GM18873 (cell line): ENCODE measurements at regions not wholly inside any gene's neighbourhood (a gene's known extent, or its start where the extent isn't known, plus 50 kb on each side); places are given as distances from the start of the nearest gene placed in this dataset.
"Not testable (repeated sequence)": the region's sequence is repeated elsewhere in the genome, so short reads cannot be mapped to it uniquely, and the experiment has no call there.

Experiments used
- ATAC-seq: cut with Tn5 transposase; IDR thresholded peaks from one replicate; pipeline ENCODE4 v1.9.1; 2021; ENCODE audit warnings: mild to moderate bottlenecking, moderate library complexity, moderate number of reproducible peaks; ENCODE audit not compliant: unreplicated experiment, low FRiP score

DNA sequence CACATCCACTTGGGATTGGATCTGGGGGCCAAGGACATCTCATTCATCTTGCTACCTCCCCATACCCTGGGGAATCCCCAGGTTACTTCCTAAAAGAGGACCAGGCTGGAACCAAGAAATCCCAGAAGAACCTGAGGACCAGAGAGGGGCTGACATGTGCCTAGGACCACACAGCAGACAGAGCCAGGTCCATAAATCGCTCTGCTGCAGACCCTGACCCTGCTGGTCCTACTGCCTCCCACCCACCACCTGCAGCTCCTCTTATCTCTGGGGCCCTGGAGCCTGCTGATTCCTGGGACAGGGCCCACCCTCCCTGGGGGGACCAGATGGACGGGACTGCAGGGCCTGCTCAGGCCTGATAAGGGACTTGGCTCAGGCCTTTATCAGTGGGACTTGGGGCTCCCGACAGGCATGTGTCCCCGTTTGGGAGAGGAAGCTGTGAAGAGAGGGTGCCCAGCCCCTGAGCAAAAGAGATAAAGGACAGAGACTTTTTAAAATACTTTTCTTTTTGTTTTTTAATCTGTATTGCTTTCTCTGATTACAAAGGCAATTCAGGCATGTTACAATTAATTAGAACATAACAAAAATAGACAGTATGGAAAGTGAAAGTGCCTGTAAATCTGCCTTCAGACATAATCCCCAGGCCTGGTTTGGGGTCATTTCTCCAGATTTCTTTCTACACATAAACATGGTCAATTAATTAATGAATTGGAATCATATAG, 101.3 kb upstream of the LARP1 start:
- ATAC-seq = no peak

DNA sequence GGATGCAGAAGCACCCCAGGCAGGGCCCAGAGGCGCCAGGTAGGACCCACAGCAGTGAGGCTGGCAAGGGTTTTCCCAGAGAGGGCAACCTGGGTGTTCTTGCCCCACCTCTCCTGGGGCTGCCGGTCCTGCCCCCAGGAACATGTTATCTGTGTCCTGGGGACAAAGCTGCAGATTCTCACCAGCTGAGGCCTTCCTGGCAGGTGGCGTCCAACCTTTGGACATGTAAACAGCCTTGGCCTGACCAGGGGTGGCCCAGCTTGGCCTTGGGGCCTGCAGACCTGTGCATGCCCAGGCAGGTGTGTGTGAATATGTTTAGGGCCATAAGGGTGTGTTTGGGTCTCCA, 101.8 kb upstream of the LARP1 start:
- ATAC-seq = no peak

DNA sequence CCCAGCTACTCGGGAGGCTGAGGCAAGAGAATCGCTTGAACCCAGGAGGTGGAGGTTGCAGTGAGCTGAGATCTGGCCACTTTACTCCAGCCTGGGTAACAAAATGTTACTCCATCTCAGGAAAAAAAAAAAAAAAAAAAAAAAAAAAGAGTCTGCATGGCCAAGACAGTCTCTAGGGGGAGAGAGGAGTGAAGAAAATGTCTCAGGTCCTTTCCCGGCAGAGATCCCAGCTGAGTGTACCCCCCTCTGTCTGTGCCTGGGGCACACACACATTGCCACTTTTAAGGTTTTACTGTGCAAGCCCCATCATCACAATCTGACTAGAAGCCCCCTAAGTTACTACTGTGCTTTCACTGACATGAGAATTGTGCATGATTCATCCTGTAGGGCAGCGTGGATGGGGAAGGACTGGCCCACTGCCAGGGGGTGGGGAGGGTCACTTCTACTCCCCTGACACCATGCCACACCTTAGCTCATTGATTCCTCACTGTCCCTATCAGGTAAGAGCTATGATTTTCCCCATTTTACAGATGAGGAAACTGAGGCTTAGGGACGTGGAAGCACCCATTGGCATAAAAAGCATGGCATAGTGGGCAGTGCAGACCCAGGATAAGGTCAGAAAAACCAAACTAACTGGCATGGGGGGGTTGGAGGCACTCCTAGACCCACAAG, 102.3 kb upstream of the LARP1 start:
- no peak for ATAC-seq

DNA sequence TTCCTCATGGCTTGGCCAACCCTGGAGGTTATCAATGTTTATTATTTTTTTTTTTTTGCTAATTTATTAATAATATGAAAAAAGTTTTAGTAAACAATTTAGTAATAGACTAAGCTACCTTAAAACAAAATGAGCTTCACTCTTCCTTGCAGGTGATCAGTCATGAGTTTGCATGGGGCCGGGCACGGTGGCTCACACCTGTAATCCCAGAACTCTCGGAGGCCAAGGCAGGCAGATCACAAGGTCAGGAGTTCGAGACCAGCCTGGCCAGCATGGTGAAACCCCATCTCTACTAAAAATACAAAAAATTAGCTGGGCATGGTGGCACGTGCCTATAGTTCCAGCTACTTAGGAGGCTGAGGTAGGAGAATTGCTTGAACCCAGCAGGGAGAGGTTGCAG, 103.4 kb upstream of the LARP1 start:
- not testable (repeated sequence) for ATAC-seq

DNA sequence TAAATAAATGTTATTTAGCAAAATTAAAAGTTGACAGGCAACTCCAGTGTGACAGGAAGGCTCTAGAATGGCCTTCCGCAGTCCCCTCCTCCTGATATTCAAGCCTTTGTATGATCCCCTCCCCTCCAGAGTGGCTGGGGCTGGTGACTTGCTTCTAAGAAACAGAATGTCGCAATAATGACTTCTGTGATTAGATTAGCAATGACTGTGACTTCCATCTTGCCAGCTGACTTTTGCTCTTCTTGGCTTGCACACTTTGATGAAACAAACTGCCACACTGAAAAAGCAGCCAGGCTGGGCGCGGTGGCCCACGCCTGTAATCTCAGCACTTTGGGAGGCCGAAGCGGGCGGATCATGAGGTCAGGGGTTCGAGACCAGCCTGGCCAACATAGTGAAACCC, 106.5 kb upstream of the LARP1 start:
- no peak for ATAC-seq

DNA sequence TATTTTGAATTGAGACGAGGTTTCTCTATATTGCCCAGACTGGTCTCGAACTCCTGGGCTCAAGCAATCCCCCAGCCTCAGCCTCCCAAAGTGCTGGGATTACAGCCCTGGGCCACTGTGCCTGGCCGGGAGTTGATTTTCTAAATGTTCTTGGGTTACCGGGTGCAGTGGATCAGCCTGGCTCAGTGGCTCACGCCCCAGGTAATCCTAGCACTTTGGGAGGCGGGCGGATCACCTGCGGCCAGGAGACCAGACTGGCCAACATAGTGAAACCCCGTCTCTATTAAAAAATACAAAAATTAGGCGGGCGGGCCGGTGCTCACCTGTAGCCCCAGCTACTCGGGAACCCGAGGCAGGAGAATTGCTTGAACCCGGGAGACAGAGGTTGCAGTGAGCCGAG, 106.9 kb upstream of the LARP1 start:
- ATAC-seq = no peak

DNA sequence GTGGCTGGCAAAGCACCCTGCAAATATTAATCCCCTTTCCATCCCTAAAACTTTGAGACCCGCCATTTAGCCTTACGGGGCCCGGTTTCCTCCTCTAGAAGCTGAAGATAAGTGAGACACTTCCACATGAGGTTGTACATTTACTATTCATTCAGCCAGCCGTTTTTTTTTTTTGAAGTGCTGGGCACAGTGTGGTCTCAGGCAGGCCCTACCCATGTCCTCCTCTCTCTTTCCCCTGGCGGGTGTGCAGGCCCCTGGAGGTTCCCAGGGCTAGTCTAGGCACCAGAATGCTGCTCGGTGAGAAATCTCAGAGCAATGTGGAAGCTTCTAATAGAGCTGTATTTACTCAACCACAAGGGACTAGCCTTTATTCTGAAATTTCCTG, 107.4 kb upstream of the LARP1 start:
- no peak for ATAC-seq

DNA sequence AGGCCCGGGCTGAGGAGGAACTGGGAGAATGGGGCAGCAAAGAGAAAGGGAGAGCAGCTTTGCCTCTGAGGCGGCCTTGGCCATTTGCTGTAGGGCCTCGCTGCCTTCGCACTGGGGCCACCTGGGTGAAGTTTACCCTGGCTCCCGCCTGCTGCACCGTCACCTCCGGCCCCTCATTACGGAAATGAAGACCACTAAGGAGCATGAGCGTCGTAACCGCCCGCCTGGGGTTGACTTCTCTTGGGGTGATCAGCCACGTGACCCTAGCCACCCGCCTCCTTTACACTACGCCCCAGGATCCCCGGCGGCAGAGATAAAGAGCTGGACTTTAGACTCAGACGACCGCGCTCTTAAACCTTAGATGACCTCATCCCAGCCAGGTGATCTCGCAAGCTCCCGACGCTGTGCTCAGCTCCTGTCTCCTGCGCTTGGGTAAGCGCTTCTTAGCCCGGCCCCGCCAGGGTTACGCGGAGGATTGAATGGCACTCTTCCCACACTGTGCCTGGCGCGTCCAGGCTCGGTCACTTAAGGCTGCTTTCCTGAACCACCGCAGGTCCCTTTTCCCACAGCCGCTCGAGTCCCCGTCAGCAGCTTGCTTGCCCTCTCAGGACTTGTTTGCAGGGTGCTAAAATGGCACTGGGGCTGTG, 107.9 kb upstream of the LARP1 start:
- ATAC-seq = no peak

DNA sequence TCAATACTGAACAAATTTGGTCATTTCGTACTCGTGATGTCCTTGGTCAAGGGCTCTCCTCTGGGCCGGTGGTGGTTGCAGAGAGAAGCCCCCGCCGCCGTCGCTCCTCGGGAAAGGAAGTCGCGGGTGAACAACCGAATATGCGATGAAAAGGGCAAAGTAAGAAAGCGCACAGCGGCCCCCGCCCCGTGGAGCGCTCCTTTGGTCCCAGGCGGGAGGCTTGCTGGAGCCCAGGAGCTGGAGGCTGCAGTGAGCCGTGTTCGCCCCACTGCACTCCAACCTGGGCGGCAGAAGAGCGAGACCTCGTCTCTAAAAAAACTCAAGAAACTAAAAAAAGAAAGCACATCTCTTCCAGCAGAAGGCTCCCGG, 108.4 kb upstream of the LARP1 start:
- no peak for ATAC-seq

DNA sequence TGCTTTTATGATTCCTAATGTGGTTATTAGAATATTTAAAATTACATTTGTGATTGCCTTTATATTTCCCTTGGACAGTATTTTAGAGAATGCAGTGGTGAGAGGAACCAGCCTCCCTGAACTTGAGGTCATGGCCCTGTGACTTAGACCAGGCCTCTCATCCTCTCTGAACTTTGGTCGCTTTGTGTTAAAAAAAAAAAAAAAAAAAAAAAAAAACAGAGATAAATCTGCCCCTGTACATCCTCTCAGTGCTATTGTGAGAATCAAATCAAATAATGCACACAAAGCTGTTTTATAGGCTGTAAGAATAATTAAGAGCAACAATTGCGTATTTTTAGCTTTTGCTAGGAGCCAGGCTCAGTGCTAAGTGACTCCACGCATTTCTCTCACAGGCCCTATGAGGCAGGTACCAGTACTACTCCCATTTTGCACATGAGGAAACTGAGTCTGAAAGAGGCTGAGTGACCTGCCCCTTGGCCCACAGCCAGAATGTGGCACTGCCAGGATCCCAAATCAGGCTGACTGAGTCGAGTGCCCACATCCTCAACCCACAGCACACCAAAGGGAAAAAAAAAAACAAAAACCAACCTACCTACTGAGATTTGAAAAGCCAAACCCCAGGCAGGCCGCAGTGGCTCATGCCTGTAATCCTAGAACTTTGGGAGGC, 110.3 kb upstream of the LARP1 start:
- no peak for ATAC-seq

DNA sequence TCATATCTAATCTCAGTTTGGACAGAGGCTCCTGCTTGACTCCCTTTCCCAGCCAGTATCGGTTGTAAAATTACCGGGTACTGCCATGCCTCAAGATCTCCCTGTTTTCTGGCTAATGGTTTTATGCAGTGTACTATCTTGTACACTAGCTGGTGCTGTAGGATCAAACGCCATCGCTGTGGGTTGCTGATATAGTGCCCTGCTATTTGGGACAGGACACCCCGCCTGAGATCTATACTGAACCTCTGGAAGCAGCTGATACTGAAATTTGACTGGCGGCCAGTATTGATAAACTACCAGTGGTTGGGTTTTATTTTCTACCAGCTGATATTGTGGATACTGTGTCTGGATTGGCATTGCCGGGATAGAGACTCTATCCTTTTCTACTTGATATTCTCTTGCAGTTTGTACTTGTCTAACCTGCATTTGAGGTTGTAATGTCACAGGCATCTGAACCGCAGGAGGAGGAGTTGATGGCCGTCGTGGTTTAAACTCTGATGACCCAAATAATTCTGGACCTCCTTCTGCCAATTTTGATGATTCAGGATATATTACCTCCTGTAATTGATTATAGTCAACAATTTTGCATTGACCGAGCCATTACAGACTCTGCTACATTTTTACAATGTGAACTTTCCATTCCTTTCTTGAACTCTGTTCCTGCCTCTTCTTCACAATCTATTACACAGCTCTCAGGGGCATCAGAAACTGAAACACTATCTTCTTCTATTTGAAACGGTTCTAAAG, 112.5 kb upstream of the LARP1 start:
- ATAC-seq = no peak

DNA sequence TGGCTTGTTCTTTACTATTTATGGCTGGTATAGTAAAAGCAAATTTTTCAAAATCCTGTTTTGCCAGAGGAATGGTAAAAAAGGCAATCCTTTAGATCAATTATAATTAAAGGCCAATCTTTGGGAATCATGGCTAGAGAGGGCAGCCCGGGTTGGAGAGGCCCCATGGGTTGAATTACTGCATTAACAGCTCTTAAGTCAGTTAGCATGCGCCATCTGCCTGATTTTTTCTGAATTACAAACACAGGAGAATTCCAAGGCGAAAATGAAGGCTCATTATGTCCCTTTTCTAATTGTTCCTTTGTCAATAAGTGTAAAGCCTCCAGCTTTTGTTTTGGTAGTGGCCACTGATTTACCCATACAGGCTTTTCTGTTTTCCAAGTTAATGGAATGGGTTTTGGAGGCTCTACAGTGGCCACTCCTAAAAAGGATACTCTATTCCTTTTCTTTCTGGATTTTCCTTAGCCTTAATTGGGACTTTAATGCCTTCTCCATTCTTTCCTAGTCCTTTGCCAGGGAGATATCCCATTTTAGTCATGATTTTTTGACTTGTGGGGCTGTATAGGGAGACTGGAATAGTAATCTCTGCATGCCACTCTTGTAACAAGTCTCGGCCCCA, 114.9 kb upstream of the LARP1 start:
- ATAC-seq = not testable (repeated sequence)

DNA sequence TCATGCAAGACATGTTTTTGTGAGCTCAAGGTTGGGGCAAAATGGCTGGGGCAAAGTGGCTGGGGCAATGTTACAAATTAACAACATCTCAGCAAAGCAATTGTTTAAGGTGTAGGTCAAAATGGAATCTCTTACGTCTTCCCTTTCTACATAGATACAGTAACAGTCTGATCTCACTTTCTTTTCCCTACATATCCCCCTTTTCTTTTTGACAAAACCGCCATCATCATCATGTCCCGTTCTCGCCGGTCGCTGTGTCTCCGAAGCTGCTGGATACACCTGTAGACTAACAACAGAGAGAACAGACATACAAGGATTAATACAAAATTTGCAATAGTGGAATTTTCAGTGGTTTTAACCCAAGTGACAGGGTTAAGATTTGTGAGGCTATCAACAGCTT, 118.4 kb upstream of the LARP1 start:
- not testable (repeated sequence) for ATAC-seq

DNA sequence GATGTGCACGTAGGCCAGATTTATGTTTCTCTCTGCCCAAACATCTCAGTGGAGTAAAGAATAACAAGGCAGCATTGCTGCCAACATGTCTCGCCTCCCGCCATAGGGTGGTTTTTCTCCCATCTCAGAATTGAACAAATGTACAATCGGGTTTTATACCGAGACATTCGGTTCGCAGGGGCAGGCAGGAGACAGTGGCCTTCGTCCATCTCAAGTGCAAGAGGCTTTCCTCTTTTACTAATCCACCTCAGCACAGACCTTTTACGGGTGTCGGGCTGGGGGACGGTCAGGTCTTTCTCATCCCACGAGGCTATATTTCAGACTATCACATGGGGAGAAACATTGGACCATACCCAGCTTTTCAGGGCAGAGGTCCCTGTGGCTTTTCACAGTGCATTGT, 118.9 kb upstream of the LARP1 start:
- ATAC-seq = not testable (repeated sequence)

DNA sequence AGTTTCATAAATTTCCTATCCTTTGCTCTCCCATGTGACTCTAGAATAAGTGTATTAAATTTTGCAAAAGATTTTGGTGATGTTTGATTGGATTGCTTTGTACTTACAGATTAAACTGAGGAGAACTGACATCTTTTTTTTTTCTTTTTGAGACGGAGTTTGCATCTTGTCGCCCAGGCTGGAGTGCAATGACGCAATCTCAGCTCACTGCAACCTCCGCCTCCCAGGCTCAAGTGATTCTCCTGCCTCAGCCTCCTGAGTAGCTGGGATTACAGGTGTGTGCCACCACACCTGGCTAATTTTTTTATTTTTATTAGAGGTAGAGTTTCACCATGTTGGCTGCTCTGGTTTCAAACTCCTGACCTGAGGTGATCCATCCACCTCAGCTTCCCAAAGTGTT, 121.4 kb upstream of the LARP1 start:
- not testable (repeated sequence) for ATAC-seq

DNA sequence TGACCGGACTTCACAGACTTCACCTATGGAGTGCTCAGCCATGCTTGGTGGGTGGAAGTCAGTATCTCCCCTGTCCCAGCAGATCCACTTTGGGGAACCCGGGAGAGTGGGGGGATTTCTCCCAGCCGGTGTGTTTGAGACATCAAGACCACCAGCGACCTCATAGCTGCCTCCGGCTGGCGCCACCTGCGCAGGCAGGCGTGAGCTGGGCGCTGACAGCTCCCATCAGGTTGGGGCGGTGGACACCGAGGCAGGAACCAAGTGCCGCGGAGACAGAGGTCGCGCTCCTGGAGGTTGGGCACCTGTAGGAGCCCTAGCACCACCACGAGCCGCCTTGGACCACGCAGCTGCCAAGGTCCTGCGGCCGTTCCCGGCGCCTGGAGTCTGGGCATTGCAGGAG, 124.0 kb upstream of the LARP1 start:
- no peak for ATAC-seq

DNA sequence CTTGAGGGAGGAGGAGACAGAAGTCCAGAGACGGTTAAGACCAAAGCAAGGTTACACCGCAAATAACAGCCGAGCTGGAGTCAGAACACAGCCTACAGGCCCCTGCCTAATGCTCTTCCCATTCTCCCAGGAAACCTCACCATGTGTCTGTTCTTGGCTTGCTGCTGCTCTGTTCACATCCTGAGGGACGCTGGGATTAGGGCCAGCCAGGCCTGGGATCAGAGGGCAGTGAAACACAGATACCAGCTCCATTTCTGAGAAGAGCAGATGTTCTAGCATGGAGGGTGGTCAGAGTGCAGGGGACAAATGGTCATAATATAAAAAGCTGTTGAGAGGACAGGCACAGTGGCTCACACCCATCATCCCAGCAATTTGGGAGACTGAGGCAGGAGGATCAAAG, 124.8 kb upstream of the LARP1 start:
- no peak for ATAC-seq

DNA sequence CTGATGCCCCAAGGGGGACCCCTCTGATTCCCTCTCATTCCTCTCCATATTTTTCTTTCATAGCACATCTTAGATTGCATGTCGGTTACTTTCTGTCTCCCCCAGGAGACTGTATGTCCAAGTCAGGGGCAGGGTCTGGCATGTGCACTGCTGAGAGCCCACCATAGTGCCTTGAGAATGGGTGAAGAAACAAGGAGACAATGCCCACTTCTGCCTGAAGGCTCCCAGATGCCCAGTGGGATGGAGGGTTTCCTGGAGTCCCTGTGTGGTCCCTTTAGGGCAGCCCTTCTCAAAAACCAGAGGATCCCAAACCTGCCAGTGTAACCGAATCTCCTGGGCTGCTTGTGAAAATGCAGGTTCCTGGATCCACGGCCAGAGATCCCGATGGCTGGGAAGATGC, 126.5 kb upstream of the LARP1 start:
- ATAC-seq = no peak

DNA sequence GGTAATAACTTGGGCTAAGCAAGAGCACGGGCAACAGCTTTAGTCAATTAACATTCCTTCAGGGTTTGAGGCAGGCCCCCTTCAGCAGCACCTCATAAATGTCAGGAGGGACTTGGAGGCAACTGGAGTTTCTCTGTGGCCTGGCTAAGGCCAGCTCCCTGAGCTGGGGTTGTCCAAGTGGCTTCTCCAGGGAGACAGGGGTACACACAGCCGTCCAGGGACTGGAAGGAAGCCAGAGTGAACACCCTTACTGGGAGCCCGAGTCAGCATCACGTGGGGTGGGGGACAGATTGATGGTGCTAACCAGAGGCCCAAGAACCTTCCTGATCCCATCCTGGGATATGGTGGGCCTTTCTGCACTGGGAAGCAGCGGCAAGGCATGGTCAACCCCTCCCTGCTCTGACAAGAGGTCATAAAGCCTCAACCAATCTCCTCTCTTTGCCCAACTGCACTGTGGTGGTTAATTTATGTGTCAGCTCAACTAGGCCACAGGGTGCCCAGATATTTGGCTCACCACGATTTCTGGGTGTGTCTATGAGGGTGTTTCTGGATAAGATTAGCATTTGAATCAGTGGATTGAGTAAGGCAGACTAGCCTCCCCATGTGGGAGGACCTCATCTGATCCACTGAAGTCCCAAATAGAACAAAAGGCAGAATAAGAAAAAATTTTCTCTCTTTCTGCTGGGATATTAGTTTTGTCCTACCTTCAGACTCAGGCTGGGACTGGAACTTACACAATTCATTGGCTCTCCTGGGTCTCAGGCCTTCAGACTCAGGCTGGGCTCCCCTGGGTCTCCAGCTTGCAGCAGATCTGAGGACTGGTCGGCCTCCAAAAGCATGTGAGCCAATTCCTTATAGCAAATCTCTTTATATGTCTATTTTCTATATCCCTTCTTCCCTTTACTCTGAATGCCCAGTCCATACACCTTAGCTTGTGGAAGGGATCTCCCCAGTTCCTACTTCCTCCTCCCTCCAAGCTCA, 127.2 kb upstream of the LARP1 start:
- no peak for ATAC-seq
